DOHH2 (cell line): ENCODE measurements at regions not wholly inside any gene's neighbourhood (a gene's known extent, or its start where the extent isn't known, plus 50 kb on each side); places are given as distances from the start of the nearest gene placed in this dataset.
"Not testable (repeated sequence)": the region's sequence is repeated elsewhere in the genome, so short reads cannot be mapped to it uniquely, and the experiment has no call there.

Experiments used
- H3F3A ChIP-seq: fragments of 200-600 bp; sonication (generic), shearing (Covaris generic); 2 replicates; pipeline ENCODE4 v1.6.0; 2016; ENCODE audit warnings: antibody characterized with exemption, mild to moderate bottlenecking; ENCODE audit not compliant: control insufficient read depth, insufficient read depth
- H3K27ac ChIP-seq: fragments of 200-600 bp; sonication (generic); 2 replicates; pipeline ENCODE4 v1.5.1; 2014; ENCODE audit warnings: low read depth, mild to moderate bottlenecking, low read length, moderate library complexity
- H3K27me3 ChIP-seq: fragments of 200-600 bp; sonication (generic); 2 replicates; pipeline ENCODE4 v1.6.1; 2014; ENCODE audit warnings: mild to moderate bottlenecking, low read length, mixed read lengths; ENCODE audit not compliant: control insufficient read depth
- H3K36me3 ChIP-seq: fragments of 200-600 bp; sonication (generic); 2 replicates; pipeline ENCODE4 v1.6.1; 2014; ENCODE audit warnings: mild to moderate bottlenecking, low read length, moderate library complexity, mixed read lengths; ENCODE audit not compliant: control insufficient read depth
- H3K4me1 ChIP-seq: fragments of 200-600 bp; sonication (generic); 2 replicates; pipeline ENCODE4 v1.6.1; 2014; ENCODE audit warnings: mild to moderate bottlenecking, low read length, mixed read lengths; ENCODE audit not compliant: control insufficient read depth
- H3K4me2 ChIP-seq: fragments of 200-600 bp; sonication (generic); 2 replicates; pipeline ENCODE4 v1.6.0; 2014; ENCODE audit warnings: mild to moderate bottlenecking, low read length, moderate library complexity
- H3K4me3 ChIP-seq: fragments of 200-600 bp; sonication (generic); 2 replicates; pipeline ENCODE4 v1.5.1; 2014; ENCODE audit warnings: mild to moderate bottlenecking, low read length, mixed read lengths
- H3K79me2 ChIP-seq: fragments of 200-600 bp; sonication (generic); 2 replicates; pipeline ENCODE4 v1.6.1; 2014; ENCODE audit warnings: mild to moderate bottlenecking, low read length, mixed read lengths; ENCODE audit not compliant: control insufficient read depth
- H3K9me2 ChIP-seq: fragments of 200-600 bp; sonication (generic); replicated peaks from 2 replicates; pipeline ENCODE4 v1.6.1; 2014; ENCODE audit warnings: mild to moderate bottlenecking, low read length, mixed read lengths; ENCODE audit not compliant: control insufficient read depth
- H3K9me3 ChIP-seq: fragments of 200-600 bp; sonication (generic); 2 replicates; pipeline ENCODE4 v1.6.1; 2014; ENCODE audit warnings: antibody characterized with exemption, low read length, mixed read lengths; ENCODE audit not compliant: control insufficient read depth, insufficient read depth
- H4K20me1 ChIP-seq: fragments of 200-600 bp; sonication (generic); 2 replicates; pipeline ENCODE4 v1.6.0; 2014; ENCODE audit warnings: low read depth, mild to moderate bottlenecking, antibody characterized with exemption, low read length, moderate library complexity; ENCODE audit not compliant: control insufficient read depth, insufficient read depth
- EZH2phosphoT487 ChIP-seq: fragments of 200-600 bp; sonication (generic); IDR thresholded peaks from 2 replicates; pipeline ENCODE4 v1.6.1; 2017; ENCODE audit warnings: borderline replicate concordance, mild to moderate bottlenecking, antibody characterized with exemption, low read length, moderate library complexity, mixed read lengths
- TF ChIP-seq, protein P1 (sequence below): fragments of 200-600 bp; sonication (generic); IDR thresholded peaks from one replicate; pipeline ENCODE4 v1.5.1; 2014; ENCODE audit warnings: antibody characterized with exemption, mild to moderate bottlenecking, low read depth, low read length; ENCODE audit not compliant: poor library complexity, severe bottlenecking

DNA sequence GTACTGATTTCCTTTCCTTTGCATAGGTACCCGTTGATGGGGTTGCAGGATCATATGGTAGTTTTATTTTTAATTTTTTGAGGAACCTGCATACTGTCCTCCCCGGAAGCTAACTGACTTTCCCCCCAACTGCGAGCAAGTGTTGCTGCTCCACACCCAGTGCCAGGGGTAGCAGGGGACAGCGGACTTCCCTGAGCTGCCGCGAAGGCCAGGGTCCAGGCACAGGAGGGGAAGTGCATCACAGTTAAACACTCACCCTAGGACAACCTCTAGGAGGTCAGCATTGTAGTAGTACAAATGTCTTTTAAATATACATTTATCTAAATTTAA, 201.7 kb downstream of the NPIPB11 start:
- Histone ChIP-seq H3F3A (no peaks in the 10 kb centered on the region), H4K20me1 (no peaks in the 10 kb centered on the region), H3K27ac (no peak overlapping the region), H3K9me3 (no peaks in the 10 kb centered on the region), H3K79me2 (no peaks in the 10 kb centered on the region), H3K9me2 (no peaks in the 10 kb centered on the region), H3K36me3 (no peaks in the 10 kb centered on the region), H3K27me3 (no peaks in the 10 kb centered on the region), H3K4me3 (no peak overlapping the region), H3K4me1 (no peaks in the 10 kb centered on the region), H3K4me2 (no peak overlapping the region)
- no peak for TF ChIP-seq EZH2phosphoT487
- TF ChIP-seq, protein P1, sequence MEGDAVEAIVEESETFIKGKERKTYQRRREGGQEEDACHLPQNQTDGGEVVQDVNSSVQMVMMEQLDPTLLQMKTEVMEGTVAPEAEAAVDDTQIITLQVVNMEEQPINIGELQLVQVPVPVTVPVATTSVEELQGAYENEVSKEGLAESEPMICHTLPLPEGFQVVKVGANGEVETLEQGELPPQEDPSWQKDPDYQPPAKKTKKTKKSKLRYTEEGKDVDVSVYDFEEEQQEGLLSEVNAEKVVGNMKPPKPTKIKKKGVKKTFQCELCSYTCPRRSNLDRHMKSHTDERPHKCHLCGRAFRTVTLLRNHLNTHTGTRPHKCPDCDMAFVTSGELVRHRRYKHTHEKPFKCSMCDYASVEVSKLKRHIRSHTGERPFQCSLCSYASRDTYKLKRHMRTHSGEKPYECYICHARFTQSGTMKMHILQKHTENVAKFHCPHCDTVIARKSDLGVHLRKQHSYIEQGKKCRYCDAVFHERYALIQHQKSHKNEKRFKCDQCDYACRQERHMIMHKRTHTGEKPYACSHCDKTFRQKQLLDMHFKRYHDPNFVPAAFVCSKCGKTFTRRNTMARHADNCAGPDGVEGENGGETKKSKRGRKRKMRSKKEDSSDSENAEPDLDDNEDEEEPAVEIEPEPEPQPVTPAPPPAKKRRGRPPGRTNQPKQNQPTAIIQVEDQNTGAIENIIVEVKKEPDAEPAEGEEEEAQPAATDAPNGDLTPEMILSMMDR, result no peak

DNA sequence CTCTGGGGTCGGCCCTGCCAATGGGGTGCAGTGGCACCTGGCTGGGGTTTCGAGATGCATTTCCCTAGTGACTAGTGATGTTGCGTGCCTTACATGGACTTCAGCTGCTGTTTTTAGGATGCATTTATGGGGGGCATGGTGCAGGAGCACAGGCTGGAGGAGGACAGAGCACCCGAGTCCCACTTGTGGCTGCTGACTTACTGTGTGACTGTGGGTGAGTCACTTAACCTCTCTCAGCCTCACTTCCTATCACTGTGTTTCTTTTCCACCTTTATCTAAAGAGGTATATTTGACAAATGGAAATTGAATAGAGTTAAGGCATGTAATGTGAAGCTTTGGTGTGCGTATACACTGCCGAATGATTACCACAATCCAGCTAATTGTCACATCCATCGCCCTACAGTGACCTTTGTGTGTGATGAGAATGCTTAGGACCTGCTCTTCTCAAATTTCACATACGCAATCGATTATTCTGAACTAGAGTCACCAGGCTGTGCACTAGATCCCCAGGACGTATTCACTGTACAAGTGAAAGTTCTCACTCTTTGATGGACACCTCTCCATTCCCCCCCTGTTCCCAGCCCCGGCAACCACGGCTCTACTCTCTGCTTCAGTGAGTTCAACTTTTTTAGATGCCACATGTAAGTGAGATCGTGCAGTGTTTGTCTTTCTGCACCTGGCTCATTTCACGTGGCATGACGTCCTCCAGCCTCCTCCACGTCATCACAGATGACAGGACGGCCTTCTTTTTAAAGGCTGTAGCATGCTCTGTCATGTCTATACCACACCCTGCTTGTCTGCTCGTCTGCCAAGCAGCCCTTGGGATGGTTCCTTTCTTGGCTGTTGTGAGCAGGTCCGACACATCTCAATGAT, 202.3 kb downstream of the NPIPB11 start:
- not testable (repeated sequence) for H3K27me3 ChIP-seq, H3K27ac ChIP-seq, H3K9me2 ChIP-seq, H3K79me2 ChIP-seq, H3F3A ChIP-seq, H3K4me1 ChIP-seq, H3K36me3 ChIP-seq, H4K20me1 ChIP-seq, H3K4me2 ChIP-seq, H3K9me3 ChIP-seq, H3K4me3 ChIP-seq

DNA sequence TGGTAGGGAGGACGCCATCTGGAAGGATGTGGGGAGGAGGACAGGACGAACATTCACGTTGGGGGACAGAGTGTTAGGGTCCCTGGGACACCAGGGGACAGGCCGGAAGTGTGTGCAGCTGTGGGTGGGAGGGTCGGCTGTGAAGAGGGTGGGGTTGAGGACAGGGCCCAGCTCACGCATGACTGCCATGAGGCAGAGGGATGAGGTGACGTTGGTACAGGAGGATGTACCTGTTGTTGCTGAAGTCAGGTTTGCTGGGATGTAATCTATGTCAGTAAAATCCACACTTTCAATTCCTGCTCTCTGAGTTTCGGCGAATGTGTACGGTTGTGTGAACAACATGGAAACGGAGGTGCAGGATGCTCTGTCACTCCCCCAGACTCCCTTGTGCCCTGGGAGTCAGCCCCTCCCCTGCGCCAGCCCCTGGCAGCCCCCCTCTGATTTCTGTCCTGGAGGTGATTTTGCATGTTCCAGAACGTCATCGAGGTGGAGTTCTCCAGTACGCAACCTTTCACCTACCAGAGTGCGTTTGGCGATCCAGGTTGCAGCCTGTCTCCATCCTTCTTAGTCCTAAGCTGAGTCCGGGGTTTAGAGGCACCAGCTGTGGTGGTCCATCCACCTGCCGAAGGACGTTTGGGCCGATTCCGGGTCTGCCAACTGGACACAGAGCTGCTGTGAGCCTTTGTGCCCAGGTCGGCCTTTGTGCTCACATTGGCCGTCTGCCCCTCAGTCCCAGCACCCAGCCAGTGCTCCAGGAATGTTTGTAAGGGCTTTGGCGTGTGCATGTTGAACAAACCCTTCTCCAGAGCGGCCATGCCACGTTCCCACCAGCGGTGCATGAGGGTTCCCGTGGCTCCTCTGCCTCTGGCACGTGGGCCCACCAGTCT, 203.2 kb downstream of the NPIPB11 start:
- H3K27me3 ChIP-seq, H3K27ac ChIP-seq, H3K36me3 ChIP-seq, H4K20me1 ChIP-seq, H3K79me2 ChIP-seq, H3K4me1 ChIP-seq, H3F3A ChIP-seq, H3K4me3 ChIP-seq, H3K4me2 ChIP-seq, H3K9me3 ChIP-seq, H3K9me2 ChIP-seq: not testable (repeated sequence)

DNA sequence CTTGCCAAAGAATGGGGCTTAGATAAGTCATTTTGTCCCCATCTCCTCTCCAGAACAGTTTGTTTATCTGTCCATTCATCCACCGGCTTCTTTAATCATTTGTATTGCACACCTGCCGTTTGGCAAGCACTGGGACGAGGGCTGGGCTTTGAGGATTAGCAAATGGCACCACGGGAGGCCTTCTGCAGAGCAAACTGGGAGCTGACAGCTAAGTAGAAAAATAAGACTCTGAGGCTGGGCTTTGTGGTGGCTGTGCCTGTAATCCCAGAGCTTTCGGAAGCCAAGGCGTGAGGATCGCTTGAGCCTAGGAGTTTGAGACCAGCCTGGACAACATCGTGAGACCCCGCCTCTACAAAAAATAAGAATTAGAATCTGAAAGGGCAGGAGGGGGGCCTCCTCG, 203.9 kb downstream of the NPIPB11 start:
- H4K20me1 ChIP-seq, H3K36me3 ChIP-seq, H3K4me1 ChIP-seq, H3K27ac ChIP-seq, H3K4me2 ChIP-seq, H3K79me2 ChIP-seq, H3K9me2 ChIP-seq, H3K27me3 ChIP-seq, H3K4me3 ChIP-seq, H3K9me3 ChIP-seq, H3F3A ChIP-seq: not testable (repeated sequence)

DNA sequence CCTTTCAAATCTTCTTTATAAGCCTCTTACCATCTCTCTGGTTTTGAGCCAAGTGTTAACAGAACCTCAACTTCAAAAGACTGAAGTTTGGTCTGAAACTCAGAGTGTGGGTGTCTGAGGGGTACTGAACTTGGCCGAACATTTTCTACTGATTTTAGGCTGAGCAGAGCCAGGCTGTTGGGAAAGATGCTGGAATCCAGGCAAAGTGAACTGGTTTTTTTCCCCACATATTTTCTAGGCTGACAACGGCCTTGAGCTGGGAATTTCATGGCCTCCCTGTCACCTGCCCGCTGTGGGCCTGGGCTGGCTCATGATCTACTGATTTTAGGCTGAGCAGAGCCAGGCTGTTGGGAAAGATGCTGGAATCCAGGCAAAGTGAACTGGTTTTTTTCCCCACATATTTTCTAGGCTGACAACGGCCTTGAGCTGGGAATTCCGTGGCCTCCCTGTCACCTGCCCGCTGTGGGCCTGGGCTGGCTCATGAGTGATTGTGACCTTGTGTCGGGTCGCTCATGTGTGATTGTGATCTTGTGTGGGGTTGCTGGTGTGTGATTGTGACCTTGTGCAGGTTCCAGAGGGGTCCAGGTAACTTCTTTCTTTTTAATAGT, 204.4 kb downstream of the NPIPB11 start:
- H3K4me3 ChIP-seq, H3K4me2 ChIP-seq, H3K36me3 ChIP-seq, H3K9me2 ChIP-seq, H3F3A ChIP-seq, H4K20me1 ChIP-seq, H3K27me3 ChIP-seq, H3K27ac ChIP-seq, H3K9me3 ChIP-seq, H3K4me1 ChIP-seq, H3K79me2 ChIP-seq: not testable (repeated sequence)

DNA sequence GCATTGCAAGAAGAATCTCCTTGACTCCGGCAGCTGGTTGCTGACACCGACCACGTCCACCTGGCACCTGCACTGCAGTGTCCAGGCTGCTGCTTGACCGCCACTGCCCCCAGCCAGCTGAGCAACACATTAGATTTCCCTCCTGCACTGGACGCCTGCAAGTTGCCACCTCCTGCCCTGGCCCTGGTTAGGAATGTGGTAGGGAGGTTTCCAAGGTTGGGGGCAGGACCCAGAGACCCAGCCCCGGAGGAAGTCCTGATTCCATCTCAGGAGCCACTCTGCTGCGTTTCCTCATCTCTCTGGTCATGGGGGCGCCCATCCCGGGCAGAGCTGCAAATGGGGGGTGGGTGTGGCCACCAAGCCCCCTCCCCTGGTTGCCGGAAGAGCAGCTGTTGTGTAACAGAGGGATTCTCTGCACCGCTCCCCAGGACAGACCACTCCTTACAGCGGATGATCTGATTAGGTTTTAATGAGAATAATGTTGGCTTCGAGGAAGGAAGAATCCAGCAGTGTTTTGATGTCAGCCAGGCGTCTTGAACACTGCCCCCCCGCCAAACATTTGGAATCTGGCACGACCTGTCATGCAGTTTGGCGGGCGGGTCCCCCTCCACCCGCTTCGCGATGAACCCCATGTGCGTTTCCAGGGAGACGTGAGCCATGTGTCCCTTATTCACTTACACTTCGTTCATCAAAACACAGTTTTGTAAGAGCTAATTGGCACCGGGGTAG, 205.1 kb downstream of the NPIPB11 start:
- H3K27me3 ChIP-seq, H3K9me2 ChIP-seq, H3K27ac ChIP-seq, H3K9me3 ChIP-seq, H3F3A ChIP-seq, H3K4me3 ChIP-seq, H3K4me1 ChIP-seq, H3K4me2 ChIP-seq, H3K79me2 ChIP-seq, H3K36me3 ChIP-seq, H4K20me1 ChIP-seq: not testable (repeated sequence)
